Keratinocyte (primary cell): ENCODE measurements at regions not wholly inside any gene's neighbourhood (a gene's known extent, or its start where the extent isn't known, plus 50 kb on each side); places are given as distances from the start of the nearest gene placed in this dataset.

Experiments
- DNase-seq: peaks from one replicate; pipeline ENCODE4 v3.0.0-alpha.2; 2011; ENCODE audit warnings: low read depth, missing footprints, low spot score
- FAIRE-seq: peaks from 2 replicates; lab custom pipeline; 2011; peaks lifted over from hg19 to GRCh38; lab: Jason Lieb, UNC
- H2AFZ ChIP-seq: 2 replicates; pipeline ENCODE4 v1.6.0; 2012; ENCODE audit warnings: low read length, control low read depth, inconsistent platforms; ENCODE audit not compliant: control insufficient read depth
- H3K27ac ChIP-seq: 2 replicates; pipeline ENCODE4 v1.5.1; 2011; ENCODE audit warnings: low read length; ENCODE audit not compliant: control insufficient read depth, insufficient read depth
- H3K27me3 ChIP-seq: 3 replicates; pipeline ENCODE4 v1.6.0; 2011; ENCODE audit warnings: low read length; ENCODE audit not compliant: control insufficient read depth, insufficient read depth; ENCODE audit errors: extremely low read depth
- H3K36me3 ChIP-seq, 2 experiments: 2 replicates in 1 of 2; 3 replicates in 1 of 2; pipeline ENCODE4 v1.5.1; 2011; ENCODE audit warnings: low read length in 2 of 2, mild to moderate bottlenecking in 1 of 2; ENCODE audit not compliant: control insufficient read depth in 2 of 2, insufficient read depth in 2 of 2; ENCODE audit errors: extremely low read depth in 1 of 2
- H3K4me1 ChIP-seq: 3 replicates; pipeline ENCODE4 v1.5.1; 2011; ENCODE audit warnings: low read length; ENCODE audit not compliant: control insufficient read depth, insufficient read depth; ENCODE audit errors: extremely low read depth
- H3K4me2 ChIP-seq: 3 replicates; pipeline ENCODE4 v1.6.0; 2011; ENCODE audit warnings: low read depth, low read length; ENCODE audit not compliant: control insufficient read depth, insufficient read depth; ENCODE audit errors: extremely low read depth
- H3K4me3 ChIP-seq, 3 experiments: fragments of 200-600 bp in 1 of 3; sonication (generic) in 1 of 3; 2 replicates in 2 of 3; 3 replicates in 1 of 3; pipeline ENCODE4 v1.5.1; 2011 to 2016; ENCODE audit warnings: low read length in 3 of 3, mild to moderate bottlenecking in 3 of 3, control low read depth in 2 of 3, inconsistent platforms in 1 of 3, low read depth in 1 of 3, mixed read lengths in 1 of 3, mixed run types in 1 of 3, moderate library complexity in 1 of 3; ENCODE audit not compliant: control insufficient read depth in 2 of 3, insufficient read depth in 2 of 3; ENCODE audit errors: extremely low read depth in 1 of 3
- H3K79me2 ChIP-seq: 2 replicates; pipeline ENCODE4 v1.6.0; 2012; ENCODE audit warnings: low read length; ENCODE audit not compliant: control insufficient read depth, insufficient read depth
- H3K9ac ChIP-seq: 3 replicates; pipeline ENCODE4 v1.6.0; 2011; ENCODE audit warnings: low read length; ENCODE audit not compliant: control insufficient read depth, insufficient read depth; ENCODE audit errors: extremely low read depth
- H3K9me1 ChIP-seq: 3 replicates; pipeline ENCODE4 v1.6.0; 2011; ENCODE audit warnings: low read length; ENCODE audit not compliant: control insufficient read depth, insufficient read depth; ENCODE audit errors: extremely low read depth
- H3K9me3 ChIP-seq: 2 replicates; pipeline ENCODE4 v1.5.1; 2012; ENCODE audit warnings: low read depth, low read length; ENCODE audit not compliant: control insufficient read depth
- H4K20me1 ChIP-seq: 3 replicates; pipeline ENCODE4 v1.6.0; 2011; ENCODE audit warnings: low read length; ENCODE audit not compliant: control insufficient read depth, insufficient read depth; ENCODE audit errors: extremely low read depth
- EZH2 ChIP-seq: IDR thresholded peaks from one replicate; pipeline ENCODE4 v1.6.1; 2012; ENCODE audit warnings: inconsistent platforms, mild to moderate bottlenecking, low read length, moderate library complexity
- dilution Hi-C: fragments of 300-500 bp; cut with MboI; formaldehyde crosslinking; loops from one replicate; pipeline ENCODE4 v1.7.0; 2020; ENCODE audit warnings: low sequenced_read_pairs; ENCODE audit not compliant: extremely low pct_ligation_motif_present
- TF ChIP-seq, protein P1 (sequence below), 3 experiments: IDR thresholded peaks in 1 of 3; conservative IDR thresholded peaks in 1 of 3; optimal IDR thresholded peaks in 1 of 3; 2 replicates in 2 of 3; 3 replicates in 1 of 3; pipeline versions ENCODE3 to v1.5.1; 2011; ENCODE audit warnings: low read length in 3 of 3, mild to moderate bottlenecking in 3 of 3, moderate library complexity in 2 of 3, control low read depth in 1 of 3, inconsistent platforms in 1 of 3; ENCODE audit not compliant: insufficient read depth in 2 of 3; ENCODE audit errors: extremely low read depth in 1 of 3

DNA sequence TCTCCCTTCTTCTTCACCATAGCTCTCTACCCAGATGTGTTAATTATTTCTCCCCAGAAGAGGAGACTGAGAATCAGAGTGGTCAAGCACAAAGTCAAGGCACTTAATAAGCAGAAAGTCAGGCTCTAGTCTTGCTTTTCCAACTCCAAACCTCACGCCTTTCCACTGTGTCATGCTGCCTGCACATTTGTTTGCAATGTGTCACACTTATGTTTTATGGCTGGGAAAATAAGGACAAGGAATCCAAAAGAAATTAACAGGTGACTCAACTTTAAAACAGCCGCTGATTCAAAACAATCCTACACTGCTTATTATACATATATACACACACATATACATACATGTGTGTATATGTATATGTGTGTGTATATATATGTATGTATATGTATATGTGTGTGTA lies 255.7 kb upstream of the DYNLRB2 start:
- H3K36me3 ChIP-seq: no peaks in the 10 kb centered on the region
- no peak overlapping the region for H3K27ac ChIP-seq
- H3K9me3 ChIP-seq: no peaks in the 10 kb centered on the region
- no peaks in the 10 kb centered on the region for H4K20me1 ChIP-seq
- H3K4me2 ChIP-seq: peak overlapping the region; percentile 25
- H3K27me3 ChIP-seq: no peaks in the 10 kb centered on the region
- peaks cover 10% of the 10 kb centered on the region for H3K4me1 ChIP-seq
- FAIRE-seq (peak; percentile 69), DNase-seq (no peak)
- H3K4me3 ChIP-seq: no peak overlapping the region
- TF ChIP-seq EZH2: no peak
- TF ChIP-seq, protein P1, sequence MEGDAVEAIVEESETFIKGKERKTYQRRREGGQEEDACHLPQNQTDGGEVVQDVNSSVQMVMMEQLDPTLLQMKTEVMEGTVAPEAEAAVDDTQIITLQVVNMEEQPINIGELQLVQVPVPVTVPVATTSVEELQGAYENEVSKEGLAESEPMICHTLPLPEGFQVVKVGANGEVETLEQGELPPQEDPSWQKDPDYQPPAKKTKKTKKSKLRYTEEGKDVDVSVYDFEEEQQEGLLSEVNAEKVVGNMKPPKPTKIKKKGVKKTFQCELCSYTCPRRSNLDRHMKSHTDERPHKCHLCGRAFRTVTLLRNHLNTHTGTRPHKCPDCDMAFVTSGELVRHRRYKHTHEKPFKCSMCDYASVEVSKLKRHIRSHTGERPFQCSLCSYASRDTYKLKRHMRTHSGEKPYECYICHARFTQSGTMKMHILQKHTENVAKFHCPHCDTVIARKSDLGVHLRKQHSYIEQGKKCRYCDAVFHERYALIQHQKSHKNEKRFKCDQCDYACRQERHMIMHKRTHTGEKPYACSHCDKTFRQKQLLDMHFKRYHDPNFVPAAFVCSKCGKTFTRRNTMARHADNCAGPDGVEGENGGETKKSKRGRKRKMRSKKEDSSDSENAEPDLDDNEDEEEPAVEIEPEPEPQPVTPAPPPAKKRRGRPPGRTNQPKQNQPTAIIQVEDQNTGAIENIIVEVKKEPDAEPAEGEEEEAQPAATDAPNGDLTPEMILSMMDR (optimal IDR thresholded peaks at IDR 0.05 in 1 of 3, IDR thresholded peaks at IDR 0.05 in 1 of 3, conservative IDR thresholded peaks at IDR 0.05 in 1 of 3; ENCODE audit: extremely low read depth in 1 of 3, insufficient read depth in 2 of 3, low read length in 3 of 3): no peak
- dilution Hi-C loops: no loop called here
- no peaks in the 10 kb centered on the region for H3K9me1 ChIP-seq
- no peak overlapping the region for H3K9ac ChIP-seq
- no peak overlapping the region for H2AFZ ChIP-seq
- no peaks in the 10 kb centered on the region for H3K79me2 ChIP-seq

DNA sequence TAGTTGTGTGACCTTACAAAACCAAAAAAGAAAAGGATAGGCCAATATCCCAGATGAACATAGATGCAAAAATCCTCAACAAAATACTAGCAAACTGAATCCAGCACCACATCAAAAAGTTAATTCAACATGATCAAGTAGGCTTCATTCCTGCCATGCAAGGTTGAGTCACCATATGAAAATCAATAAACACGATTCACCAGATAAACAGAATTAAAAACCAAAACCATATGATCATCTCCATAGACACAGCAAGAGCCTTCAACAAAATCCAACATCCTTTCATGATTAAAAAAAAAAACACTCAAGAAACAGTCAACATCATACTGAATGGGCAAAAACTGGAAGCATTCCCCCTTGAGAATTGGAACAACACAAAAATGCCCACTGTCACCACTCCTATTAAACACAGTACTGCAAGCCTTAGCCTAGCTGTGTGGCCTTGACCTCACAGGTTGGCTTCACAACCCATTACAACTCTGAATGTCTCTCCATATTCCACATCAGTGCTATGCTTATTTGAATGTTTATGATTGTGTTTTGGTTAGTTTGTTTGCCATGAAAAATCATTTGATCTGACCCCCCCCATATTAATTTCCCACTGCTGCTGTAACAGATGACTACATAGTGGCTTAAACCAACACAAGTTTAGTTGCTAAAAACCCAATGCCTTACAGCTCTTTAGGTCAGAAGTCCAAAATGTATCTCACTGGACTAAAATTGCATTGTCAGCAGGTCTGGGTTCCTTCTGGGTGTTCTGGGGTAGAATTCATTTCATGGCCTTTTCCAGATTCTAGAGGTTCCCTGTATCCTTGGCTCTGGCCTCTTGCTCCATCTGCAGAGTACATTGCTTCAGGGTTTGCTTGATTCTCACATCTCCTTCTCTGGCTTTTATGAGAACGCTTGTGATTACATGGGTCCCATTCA lies 257.1 kb upstream of the DYNLRB2 start:
- Histone ChIP-seq H3K9ac (no peak overlapping the region), H4K20me1 (no peaks in the 10 kb centered on the region), H3K27ac (no peak overlapping the region), H3K79me2 (no peaks in the 10 kb centered on the region), H3K9me1 (no peaks in the 10 kb centered on the region), H3K4me3 (no peak overlapping the region), H2AFZ (no peak overlapping the region), H3K4me2 (no peak overlapping the region), H3K4me1 (peaks cover 10% of the 10 kb centered on the region), H3K36me3 (no peaks in the 10 kb centered on the region), H3K9me3 (no peaks in the 10 kb centered on the region), H3K27me3 (no peaks in the 10 kb centered on the region)
- TF ChIP-seq, protein P1 (optimal IDR thresholded peaks at IDR 0.05 in 1 of 3, IDR thresholded peaks at IDR 0.05 in 1 of 3, conservative IDR thresholded peaks at IDR 0.05 in 1 of 3; ENCODE audit: extremely low read depth in 1 of 3, insufficient read depth in 2 of 3, low read length in 3 of 3): no peak
- no peak for TF ChIP-seq EZH2
- dilution Hi-C loops: no loop called here
- FAIRE-seq (no peak), DNase-seq (no peak)
